GM12892 (cell line): ENCODE measurements at regions not wholly inside any gene's neighbourhood (a gene's known extent, or its start where the extent isn't known, plus 50 kb on each side); places are given as distances from the start of the nearest gene placed in this dataset.

Experiments
- POLR2A ChIP-seq: IDR thresholded peaks from 2 replicates; pipeline ENCODE4 v1.6.1; 2011; ENCODE audit warnings: low read depth, low read length, control low read depth
- POLR2AphosphoS5 ChIP-seq: IDR thresholded peaks from 2 replicates; pipeline ENCODE4 v1.6.1; 2011; ENCODE audit warnings: low read depth, low read length, control low read depth

- TF ChIP-seq POLR2AphosphoS5: no peak
- TF ChIP-seq POLR2A: no peak
Observed at GRCh38 chr7:149685455-149685854, 87.9 kb downstream of the ZNF467 start.
